ENCODE measurements at regions not wholly inside any gene's neighbourhood (a gene's known extent, or its start where the extent isn't known, plus 50 kb on each side); places are given as distances from the start of the nearest gene placed in this dataset.

GRCh38 chr10:3871424-3871996, 86.5 kb upstream of the KLF6 start:
- no peak for FAIRE-seq
- TF ChIP-seq POLR2AphosphoS5 (IDR thresholded peaks at IDR 0.05; ENCODE audit: low read depth, low read length) (no peak), TAF1 (IDR thresholded peaks at IDR 0.05; ENCODE audit: low read depth, low read length) (no peak), SPI1 (IDR thresholded peaks at IDR 0.05; ENCODE audit: low read depth, low read length) (no peak), POU2F2 (IDR thresholded peaks at IDR 0.05; ENCODE audit: low read depth, low read length) (no peak), PAX5 (IDR thresholded peaks at IDR 0.05; ENCODE audit: insufficient read depth, low read length, severe bottlenecking) (no peak), POLR2A (IDR thresholded peaks at IDR 0.05; ENCODE audit: low read depth, low read length) (no peak)
- DNase-seq (ENCODE audit: insufficient read length, low spot score): no peak

- peak; percentile 52 for FAIRE-seq
- DNase-seq (ENCODE audit: insufficient read length, low spot score): no peak
Observed at GRCh38 chr10:3869036-3869435, 84.0 kb upstream of the KLF6 start.

DNA sequence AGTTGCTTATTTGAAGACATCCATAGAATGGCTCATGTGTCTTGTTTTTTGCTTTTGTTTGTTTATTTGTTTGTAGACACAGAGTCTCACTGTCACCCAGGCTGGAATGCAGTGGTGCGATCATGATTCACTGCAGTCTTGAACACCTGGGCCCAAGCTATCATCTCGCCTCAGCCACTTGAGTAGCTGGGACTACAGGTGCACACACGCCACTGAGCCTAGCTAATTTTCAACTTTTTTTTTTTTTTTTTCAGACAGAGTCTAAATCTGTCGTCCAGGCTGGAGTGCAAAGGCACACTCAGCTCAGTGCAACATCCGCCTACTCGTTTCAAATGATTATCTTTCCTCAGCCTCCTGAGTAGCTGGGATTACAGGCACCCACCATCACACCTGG, 83.3 kb upstream of the KLF6 start:
- FAIRE-seq (peak; percentile 9), DNase-seq (ENCODE audit: insufficient read length, low spot score) (no peak)
- TF ChIP-seq SPI1 (IDR thresholded peaks at IDR 0.05; ENCODE audit: low read depth, low read length) (no peak), TAF1 (IDR thresholded peaks at IDR 0.05; ENCODE audit: low read depth, low read length) (no peak), PAX5 (IDR thresholded peaks at IDR 0.05; ENCODE audit: insufficient read depth, low read length, severe bottlenecking) (no peak), POLR2A (IDR thresholded peaks at IDR 0.05; ENCODE audit: low read depth, low read length) (no peak), POLR2AphosphoS5 (IDR thresholded peaks at IDR 0.05; ENCODE audit: low read depth, low read length) (no peak), POU2F2 (IDR thresholded peaks at IDR 0.05; ENCODE audit: low read depth, low read length) (no peak)

More at GRCh38 chr10:3869036-3869435, 84.0 kb upstream of the KLF6 start:
- peak; percentile 39; the same call in 1 of the 2 replicates for TF ChIP-seq POU2F2 (IDR thresholded peaks at IDR 0.05; ENCODE audit: low read depth, low read length)
- no peak for TF ChIP-seq SPI1 (IDR thresholded peaks at IDR 0.05; ENCODE audit: low read depth, low read length)

DNA sequence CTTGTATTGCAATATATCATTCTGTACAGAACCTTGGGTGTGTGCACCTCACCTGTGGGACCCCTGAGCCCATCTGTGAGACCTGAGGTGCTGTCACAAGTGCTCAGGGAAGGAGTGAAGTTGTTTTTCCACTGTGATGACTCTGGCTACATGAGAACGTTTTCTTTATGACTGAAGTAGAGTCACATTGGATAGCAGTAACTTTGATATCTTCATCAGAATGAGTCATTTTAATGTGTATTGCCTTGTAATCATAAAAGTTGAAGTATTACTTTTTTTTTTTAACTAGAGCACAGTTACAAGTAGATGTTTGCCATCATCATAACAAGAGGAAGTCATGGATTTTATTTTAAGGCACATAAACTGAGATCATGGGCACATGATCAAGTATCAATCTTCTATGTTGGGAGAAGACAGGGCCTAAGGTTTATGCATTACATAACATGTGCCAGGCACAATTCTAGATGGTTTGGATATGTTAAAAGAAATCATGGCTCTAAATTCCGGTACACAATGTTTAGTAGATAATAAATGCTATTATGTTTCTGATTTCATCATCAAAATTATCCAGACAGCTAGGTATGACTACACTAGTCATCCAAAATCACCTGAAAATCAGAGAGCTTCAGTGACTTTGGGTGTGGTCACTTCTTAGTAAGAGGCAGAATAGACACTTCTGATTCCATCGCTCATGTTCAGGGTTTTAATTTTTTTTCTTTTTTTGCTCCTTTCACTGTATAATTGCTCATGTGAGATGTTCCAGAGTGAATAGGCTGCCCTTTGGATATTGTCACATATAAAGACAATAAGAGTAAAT, 82.7 kb upstream of the KLF6 start:
- DNase-seq (ENCODE audit: insufficient read length, low spot score) (no peak), FAIRE-seq (no peak)
- TF ChIP-seq POLR2AphosphoS5 (IDR thresholded peaks at IDR 0.05; ENCODE audit: low read depth, low read length) (no peak), POU2F2 (IDR thresholded peaks at IDR 0.05; ENCODE audit: low read depth, low read length) (no peak), TAF1 (IDR thresholded peaks at IDR 0.05; ENCODE audit: low read depth, low read length) (no peak), SPI1 (IDR thresholded peaks at IDR 0.05; ENCODE audit: low read depth, low read length) (no peak), POLR2A (IDR thresholded peaks at IDR 0.05; ENCODE audit: low read depth, low read length) (no peak), PAX5 (IDR thresholded peaks at IDR 0.05; ENCODE audit: insufficient read depth, low read length, severe bottlenecking) (no peak)

GRCh38 chr10:3866332-3866731, 81.3 kb upstream of the KLF6 start:
- TF ChIP-seq POU2F2 (IDR thresholded peaks at IDR 0.05; ENCODE audit: low read depth, low read length): no peak
- no peak for TF ChIP-seq POLR2AphosphoS5 (IDR thresholded peaks at IDR 0.05; ENCODE audit: low read depth, low read length)
- TF ChIP-seq SPI1 (IDR thresholded peaks at IDR 0.05; ENCODE audit: low read depth, low read length): peak; percentile 73
- TF ChIP-seq TAF1 (IDR thresholded peaks at IDR 0.05; ENCODE audit: low read depth, low read length): no peak
- FAIRE-seq (peak; percentile 82), DNase-seq (ENCODE audit: insufficient read length, low spot score) (no peak)

DNA sequence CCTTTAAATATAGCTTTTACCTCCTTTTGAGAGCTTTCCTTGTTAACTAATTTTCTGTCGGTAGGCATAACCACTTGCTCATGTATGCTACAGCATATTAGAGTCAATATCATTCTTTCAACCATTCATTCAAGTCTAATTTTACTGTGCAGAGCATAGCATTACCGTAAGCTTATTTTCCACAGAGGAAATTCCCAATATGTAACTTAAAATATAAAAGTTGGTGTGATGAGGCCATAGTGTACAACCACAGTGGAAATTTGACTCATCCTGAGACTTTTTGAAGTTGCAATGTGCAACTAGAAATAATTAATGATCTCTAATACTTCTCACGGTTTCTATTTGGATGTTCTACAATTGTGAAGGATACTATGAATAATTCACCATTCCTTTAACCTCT, 80.6 kb upstream of the KLF6 start:
- no peak for TF ChIP-seq PAX5 (IDR thresholded peaks at IDR 0.05; ENCODE audit: insufficient read depth, low read length, severe bottlenecking)
- TF ChIP-seq POU2F2 (IDR thresholded peaks at IDR 0.05; ENCODE audit: low read depth, low read length): no peak
- TF ChIP-seq TAF1 (IDR thresholded peaks at IDR 0.05; ENCODE audit: low read depth, low read length): no peak
- no peak for TF ChIP-seq POLR2A (IDR thresholded peaks at IDR 0.05; ENCODE audit: low read depth, low read length)
- TF ChIP-seq POLR2AphosphoS5 (IDR thresholded peaks at IDR 0.05; ENCODE audit: low read depth, low read length): no peak
- no peak for TF ChIP-seq SPI1 (IDR thresholded peaks at IDR 0.05; ENCODE audit: low read depth, low read length)
- DNase-seq (ENCODE audit: insufficient read length, low spot score) (no peak), FAIRE-seq (no peak)

GRCh38 chr10:3861795-3862194, 76.8 kb upstream of the KLF6 start:
- DNase-seq (ENCODE audit: insufficient read length, low spot score) (no peak), FAIRE-seq (no peak)
- no peak for TF ChIP-seq POLR2A (IDR thresholded peaks at IDR 0.05; ENCODE audit: low read depth, low read length)
- no peak for TF ChIP-seq POU2F2 (IDR thresholded peaks at IDR 0.05; ENCODE audit: low read depth, low read length)
- TF ChIP-seq TAF1 (IDR thresholded peaks at IDR 0.05; ENCODE audit: low read depth, low read length): no peak
- TF ChIP-seq POLR2AphosphoS5 (IDR thresholded peaks at IDR 0.05; ENCODE audit: low read depth, low read length): no peak

GRCh38 chr10:3858051-3858845, 73.2 kb upstream of the KLF6 start:
- DNase-seq (ENCODE audit: insufficient read length, low spot score) (no peak), FAIRE-seq (no peak)
- TF ChIP-seq TAF1 (IDR thresholded peaks at IDR 0.05; ENCODE audit: low read depth, low read length): no peak

GRCh38 chr10:3857318-3857717, 72.3 kb upstream of the KLF6 start:
- FAIRE-seq (no peak), DNase-seq (ENCODE audit: insufficient read length, low spot score) (no peak)
- no peak for TF ChIP-seq SPI1 (IDR thresholded peaks at IDR 0.05; ENCODE audit: low read depth, low read length)
- TF ChIP-seq TAF1 (IDR thresholded peaks at IDR 0.05; ENCODE audit: low read depth, low read length): no peak
- TF ChIP-seq POLR2AphosphoS5 (IDR thresholded peaks at IDR 0.05; ENCODE audit: low read depth, low read length): no peak

- no peak for FAIRE-seq
- TF ChIP-seq POLR2AphosphoS5 (IDR thresholded peaks at IDR 0.05; ENCODE audit: low read depth, low read length): no peak
- TF ChIP-seq TAF1 (IDR thresholded peaks at IDR 0.05; ENCODE audit: low read depth, low read length): no peak
- no peak for TF ChIP-seq PAX5 (IDR thresholded peaks at IDR 0.05; ENCODE audit: insufficient read depth, low read length, severe bottlenecking)
- TF ChIP-seq SPI1 (IDR thresholded peaks at IDR 0.05; ENCODE audit: low read depth, low read length): no peak
- TF ChIP-seq POU2F2 (IDR thresholded peaks at IDR 0.05; ENCODE audit: low read depth, low read length): no peak
- no peak for TF ChIP-seq POLR2A (IDR thresholded peaks at IDR 0.05; ENCODE audit: low read depth, low read length)
Observed at GRCh38 chr10:3856593-3856992, 71.6 kb upstream of the KLF6 start.

More at GRCh38 chr10:3856593-3856992, 71.6 kb upstream of the KLF6 start:
- no peak for DNase-seq (ENCODE audit: insufficient read length, low spot score)
